Tibial nerve (tissue), 4 donors: ENCODE measurements at regions not wholly inside any gene's neighbourhood (a gene's known extent, or its start where the extent isn't known, plus 50 kb on each side); places are given as distances from the start of the nearest gene placed in this dataset.

ENCODE experiments used
- DNase-seq, 2 donors: peaks; one replicate each; pipeline ENCODE4 v3.0.0-alpha.2; 2019; ENCODE audit warnings: low spot score in 2 of 2
- H3K27ac ChIP-seq, 4 donors: fragments of 200-600 bp; sonication (generic) in 3 of 4; one replicate each; pipeline ENCODE4 v1.5.1; 2017 to 2019; ENCODE audit warnings: mild to moderate bottlenecking in 1 of 4
- H3K27me3 ChIP-seq, 2 donors: fragments of 200-600 bp; sonication (generic) in 1 of 2; one replicate each; pipeline versions ENCODE4 v1.5.1 to v1.6.0; 2017 to 2019
- H3K36me3 ChIP-seq, 3 donors: fragments of 200-600 bp; sonication (generic); one replicate each; pipeline ENCODE4 v1.5.1; 2018 to 2019
- H3K4me1 ChIP-seq, 4 donors: fragments of 200-600 bp; sonication (generic) in 3 of 4; one replicate each; pipeline ENCODE4 v1.5.1; 2017 to 2019
- H3K4me3 ChIP-seq, 4 donors: fragments of 200-600 bp; sonication (generic) in 3 of 4; one replicate each; pipeline ENCODE4 v1.5.1; 2017 to 2019; ENCODE audit warnings: mild to moderate bottlenecking in 1 of 4, moderate library complexity in 1 of 4
- H3K9me3 ChIP-seq, 4 donors: fragments of 200-600 bp; sonication (generic) in 3 of 4; one replicate each; pipeline ENCODE4 v1.5.1; 2017 to 2019
- EP300 ChIP-seq, 2 donors: sonication (generic); formaldehyde crosslinking; IDR thresholded peaks; one replicate each; pipeline ENCODE4 v1.6.1; 2017; ENCODE audit warnings: antibody characterized with exemption in 2 of 2, mild to moderate bottlenecking in 1 of 2
- POLR2A ChIP-seq, 2 donors: fragments of 450-650 bp; IDR thresholded peaks; one replicate each; pipeline ENCODE4 v1.6.1; 2017; ENCODE audit warnings: antibody characterized with exemption in 2 of 2, mild to moderate bottlenecking in 2 of 2, moderate library complexity in 2 of 2
- WGBS, 2 donors: methylation state at CpG; one replicate each; pipeline ENCODE4 v1.1.5; 2018; 5-methylcytosine and 5-hydroxymethylcytosine counted together
- TF ChIP-seq, protein P1 (sequence below), 5 experiments: fragments of 200-600 bp in 3 of 5; fragments of 450-650 bp in 2 of 5; sonication (generic) in 3 of 5; IDR thresholded peaks; one replicate each; pipeline ENCODE4 v1.5.1; 2016 to 2019; ENCODE audit warnings: antibody characterized with exemption in 5 of 5, mild to moderate bottlenecking in 3 of 5, moderate library complexity in 2 of 5

DNA sequence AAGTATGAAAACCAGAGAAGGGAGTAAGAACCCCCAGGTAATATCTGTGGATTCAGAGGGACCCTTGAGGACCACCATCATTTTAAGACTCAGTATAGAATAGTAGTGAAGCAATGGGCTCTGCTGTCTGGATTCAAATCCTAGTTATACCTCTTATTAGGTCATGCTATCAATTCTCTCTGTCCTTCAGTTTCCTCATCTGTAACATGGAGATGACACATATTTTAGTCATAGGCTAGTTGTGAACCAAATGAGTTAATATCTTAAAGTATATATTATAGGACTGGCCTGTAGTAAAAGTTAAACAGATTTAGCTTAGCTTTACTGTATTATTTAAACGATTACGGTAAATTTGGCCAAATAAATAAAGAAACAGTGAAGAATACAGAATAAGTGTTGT lies 177.3 kb upstream of the GOLIM4 start:
- no peak for TF ChIP-seq EP300 (IDR thresholded peaks at IDR 0.05)
- TF ChIP-seq POLR2A (IDR thresholded peaks at IDR 0.05), result no peak
- TF ChIP-seq, protein P1, sequence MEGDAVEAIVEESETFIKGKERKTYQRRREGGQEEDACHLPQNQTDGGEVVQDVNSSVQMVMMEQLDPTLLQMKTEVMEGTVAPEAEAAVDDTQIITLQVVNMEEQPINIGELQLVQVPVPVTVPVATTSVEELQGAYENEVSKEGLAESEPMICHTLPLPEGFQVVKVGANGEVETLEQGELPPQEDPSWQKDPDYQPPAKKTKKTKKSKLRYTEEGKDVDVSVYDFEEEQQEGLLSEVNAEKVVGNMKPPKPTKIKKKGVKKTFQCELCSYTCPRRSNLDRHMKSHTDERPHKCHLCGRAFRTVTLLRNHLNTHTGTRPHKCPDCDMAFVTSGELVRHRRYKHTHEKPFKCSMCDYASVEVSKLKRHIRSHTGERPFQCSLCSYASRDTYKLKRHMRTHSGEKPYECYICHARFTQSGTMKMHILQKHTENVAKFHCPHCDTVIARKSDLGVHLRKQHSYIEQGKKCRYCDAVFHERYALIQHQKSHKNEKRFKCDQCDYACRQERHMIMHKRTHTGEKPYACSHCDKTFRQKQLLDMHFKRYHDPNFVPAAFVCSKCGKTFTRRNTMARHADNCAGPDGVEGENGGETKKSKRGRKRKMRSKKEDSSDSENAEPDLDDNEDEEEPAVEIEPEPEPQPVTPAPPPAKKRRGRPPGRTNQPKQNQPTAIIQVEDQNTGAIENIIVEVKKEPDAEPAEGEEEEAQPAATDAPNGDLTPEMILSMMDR (IDR thresholded peaks at IDR 0.05), result no peak
- H3K4me1 ChIP-seq, result no peaks in the 10 kb centered on the region
- no peaks in the 10 kb centered on the region for H3K9me3 ChIP-seq
- WGBS, 2 donors, result 98 to 99% methylated on average over 2 of the region's 2 CpGs
- no peaks in the 10 kb centered on the region for H3K27me3 ChIP-seq
- DNase-seq, result no peak
- H3K4me3 ChIP-seq, result no peak overlapping the region
- no peak overlapping the region for H3K27ac ChIP-seq
- H3K36me3 ChIP-seq, result no peaks in the 10 kb centered on the region

DNA sequence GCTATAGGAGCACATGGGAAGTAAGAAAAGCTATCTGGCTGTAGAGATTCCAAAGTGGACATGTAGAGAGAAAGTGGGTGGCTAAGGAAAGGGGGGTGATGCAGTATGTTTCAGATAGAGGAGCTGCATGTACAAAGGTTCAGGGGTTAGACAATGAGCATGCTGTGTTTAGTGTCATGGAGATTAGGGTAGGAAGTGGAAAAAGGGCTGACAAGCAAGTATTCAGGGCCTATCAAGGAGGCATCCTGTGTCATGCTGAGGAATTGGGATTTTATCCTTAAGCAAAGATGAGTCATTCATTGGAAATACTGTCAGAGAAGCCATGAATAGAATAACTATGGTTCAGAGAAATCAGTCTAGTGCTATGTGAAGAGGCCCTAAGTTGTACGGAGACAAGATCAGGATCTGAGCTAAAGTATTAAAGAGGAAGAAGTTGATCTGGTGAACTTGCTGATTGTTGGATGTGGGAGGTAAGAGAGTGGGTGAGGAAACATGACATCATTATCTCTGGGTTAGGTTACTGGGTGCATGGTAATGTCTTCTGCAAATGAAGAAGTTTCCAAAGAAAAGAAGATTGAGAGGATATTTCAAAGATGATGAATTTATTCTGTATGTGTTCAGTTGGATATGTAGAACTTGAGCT lies 176.7 kb upstream of the GOLIM4 start:
- no peaks in the 10 kb centered on the region for H3K4me1 ChIP-seq
- no peaks in the 10 kb centered on the region for H3K36me3 ChIP-seq
- no peaks in the 10 kb centered on the region for H3K27me3 ChIP-seq
- no peak for DNase-seq
- H3K9me3 ChIP-seq, result no peaks in the 10 kb centered on the region
- H3K4me3 ChIP-seq, result no peak overlapping the region
- no peak overlapping the region for H3K27ac ChIP-seq
- TF ChIP-seq, protein P1 (IDR thresholded peaks at IDR 0.05), result no peak
- TF ChIP-seq POLR2A (IDR thresholded peaks at IDR 0.05) (no peak), EP300 (IDR thresholded peaks at IDR 0.05) (no peak)
- 31 to 73% methylated on average over 1 of the region's 1 CpG for WGBS, 2 donors

DNA sequence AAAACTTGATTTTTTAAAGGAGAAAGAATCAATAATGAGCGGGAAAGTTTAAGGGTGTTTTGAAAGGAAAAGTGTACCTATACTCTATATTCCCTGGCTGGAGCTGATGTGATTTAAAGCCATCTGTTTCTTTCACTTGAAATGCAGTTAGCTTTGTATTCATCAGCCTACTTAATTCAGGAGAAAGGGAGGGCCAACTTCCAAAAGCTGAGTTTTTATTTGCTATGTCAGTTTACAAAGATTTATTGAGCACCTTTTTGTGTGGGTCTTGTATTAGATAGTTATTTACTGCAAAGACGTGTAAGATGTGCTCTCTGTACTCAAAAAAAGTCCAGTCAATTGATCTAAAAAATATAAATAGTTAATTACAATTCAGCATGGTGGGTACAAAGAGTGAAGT lies 176.2 kb upstream of the GOLIM4 start:
- 80 to 83% methylated on average over 2 of the region's 2 CpGs for WGBS, 2 donors
- Histone ChIP-seq H3K27me3 (no peaks in the 10 kb centered on the region), H3K36me3 (no peaks in the 10 kb centered on the region), H3K9me3 (no peaks in the 10 kb centered on the region), H3K4me3 (no peak overlapping the region), H3K4me1 (no peaks in the 10 kb centered on the region), H3K27ac (no peak overlapping the region)
- TF ChIP-seq POLR2A (IDR thresholded peaks at IDR 0.05), result no peak
- TF ChIP-seq EP300 (IDR thresholded peaks at IDR 0.05), result no peak
- TF ChIP-seq, protein P1 (IDR thresholded peaks at IDR 0.05), result no peak
- DNase-seq, result no peak

DNA sequence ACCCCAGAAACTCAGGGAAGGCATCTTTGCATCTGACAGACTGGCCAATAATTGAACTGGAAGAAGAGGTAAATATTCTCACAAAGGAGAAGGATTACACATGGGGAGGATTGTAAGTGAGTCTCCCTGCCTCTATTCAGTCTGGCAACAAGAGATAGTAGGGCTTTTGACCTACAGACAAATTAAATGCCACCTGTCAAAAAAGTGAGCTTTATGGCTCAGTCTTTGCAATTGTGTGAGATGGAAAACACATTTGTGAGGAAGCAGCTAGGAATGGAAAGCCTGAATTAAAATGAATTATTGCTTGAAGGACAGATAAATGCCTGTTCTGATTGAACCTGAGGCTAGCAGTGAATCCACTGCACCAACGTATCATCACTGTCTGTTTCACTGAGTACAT lies 173.3 kb upstream of the GOLIM4 start:
- no peaks in the 10 kb centered on the region for H3K36me3 ChIP-seq
- TF ChIP-seq POLR2A (IDR thresholded peaks at IDR 0.05) (no peak), EP300 (IDR thresholded peaks at IDR 0.05) (no peak)
- TF ChIP-seq, protein P1 (IDR thresholded peaks at IDR 0.05), result no peak
- no peaks in the 10 kb centered on the region for H3K4me1 ChIP-seq

DNA sequence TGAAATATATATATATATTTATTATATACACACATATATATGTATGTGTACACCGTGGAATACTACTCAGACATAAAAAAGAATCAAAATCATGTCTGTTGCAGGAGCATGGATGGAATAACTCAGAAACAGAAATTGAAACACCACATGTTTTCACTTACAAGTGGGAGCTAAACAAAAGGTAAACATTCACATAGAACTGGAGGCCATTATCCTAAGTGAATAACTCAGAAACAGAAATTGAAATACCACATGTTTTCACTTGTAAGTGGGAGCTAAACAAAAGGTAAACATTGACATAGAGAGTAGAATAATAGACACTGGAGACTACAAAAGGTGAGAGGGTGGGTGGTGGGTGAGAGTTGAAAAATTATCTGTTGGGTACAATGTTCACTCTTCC lies 171.5 kb upstream of the GOLIM4 start:
- no peak for TF ChIP-seq POLR2A (IDR thresholded peaks at IDR 0.05)
- no peak for TF ChIP-seq EP300 (IDR thresholded peaks at IDR 0.05)
- TF ChIP-seq, protein P1 (IDR thresholded peaks at IDR 0.05), result no peak

More for the DNA sequence above, 173.3 kb upstream of the GOLIM4 start:
- H3K27me3 ChIP-seq, result no peaks in the 10 kb centered on the region
- 88% methylated on average over 1 of the region's 1 CpG for WGBS, 2 donors
- no peak for DNase-seq
- no peak overlapping the region for H3K27ac ChIP-seq
- H3K4me3 ChIP-seq, result no peak overlapping the region
- H3K9me3 ChIP-seq, result no peaks in the 10 kb centered on the region

More for the DNA sequence above, 171.5 kb upstream of the GOLIM4 start:
- Histone ChIP-seq H3K4me1 (no peaks in the 10 kb centered on the region), H3K36me3 (no peaks in the 10 kb centered on the region), H3K27me3 (no peaks in the 10 kb centered on the region), H3K4me3 (no peak overlapping the region), H3K27ac (no peak overlapping the region), H3K9me3 (no peaks in the 10 kb centered on the region)
- no peak for DNase-seq
- 89 to 94% methylated on average over 1 of the region's 1 CpG for WGBS, 2 donors
